HuH-7 (cell line): ENCODE measurements at regions not wholly inside any gene's neighbourhood (a gene's known extent, or its start where the extent isn't known, plus 50 kb on each side); places are given as distances from the start of the nearest gene placed in this dataset.

Source experiments
- DNase-seq: peaks from one replicate; pipeline ENCODE4 v3.0.0; 2011; ENCODE audit warnings: low spot score

DNA sequence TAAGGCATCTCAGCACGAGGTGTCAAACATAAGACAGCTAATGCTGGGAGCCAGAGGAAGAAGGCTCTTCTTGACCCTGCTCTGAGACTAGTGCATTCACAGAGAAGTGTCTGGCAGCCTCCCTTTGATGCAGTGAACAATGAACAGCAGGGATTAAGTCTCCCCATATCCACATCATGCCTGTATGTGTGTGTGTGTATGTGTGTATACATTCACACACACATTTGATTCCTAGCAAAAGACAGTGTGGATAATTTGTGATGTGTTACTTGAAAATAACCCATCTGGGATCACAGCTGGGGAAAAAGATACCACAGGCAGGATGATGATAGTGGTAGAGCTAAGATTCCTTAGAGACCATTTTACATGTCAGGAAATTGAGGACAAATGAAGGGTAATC is 485.9 kb upstream of the GOT2 start:
- DNase-seq, result no peak

DNA sequence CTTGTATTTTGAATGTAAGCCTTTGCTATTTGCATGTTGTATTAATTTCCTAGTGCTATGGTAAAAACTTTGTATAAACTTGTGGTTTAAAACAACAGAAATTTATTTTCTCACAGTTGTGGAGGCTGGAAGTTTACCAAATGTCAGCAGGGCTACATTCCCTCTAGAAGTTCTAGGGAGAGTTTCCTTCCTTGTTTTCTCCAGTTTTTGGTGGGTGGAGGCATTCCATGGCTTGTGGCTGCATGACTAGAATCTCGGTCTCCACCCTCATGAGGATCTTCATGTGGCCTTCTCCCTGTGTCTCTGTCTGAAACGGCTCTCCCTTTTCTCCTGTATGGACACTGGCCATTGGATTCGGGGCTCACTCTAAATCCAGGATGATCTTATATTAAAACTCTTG is 482.2 kb upstream of the GOT2 start:
- DNase-seq, result no peak

GRCh38 chr16:59214455-59214854 is 480.3 kb upstream of the GOT2 start:
- DNase-seq, result no peak

DNA sequence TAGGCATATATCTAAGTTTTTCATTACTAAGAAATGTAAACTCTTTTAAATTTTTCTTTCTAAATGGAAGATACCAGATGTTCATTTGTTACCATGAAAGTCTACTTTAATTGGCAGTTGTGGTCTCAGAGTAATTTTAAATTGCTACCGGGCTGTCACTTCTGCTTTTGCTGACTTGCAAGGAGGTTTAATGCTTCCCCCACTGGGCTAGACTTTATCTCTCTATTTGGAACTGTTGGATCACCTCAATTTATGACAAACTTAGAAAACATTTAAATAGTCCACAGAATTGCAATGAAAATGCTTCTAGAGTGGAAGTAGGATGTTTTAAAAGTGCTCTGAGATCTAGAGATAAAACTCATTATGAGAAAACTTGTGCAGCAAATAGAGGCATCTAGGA is 479.8 kb upstream of the GOT2 start:
- DNase-seq, result no peak

GRCh38 chr16:59212492-59213024 is 478.4 kb upstream of the GOT2 start:
- DNase-seq, result no peak

DNA sequence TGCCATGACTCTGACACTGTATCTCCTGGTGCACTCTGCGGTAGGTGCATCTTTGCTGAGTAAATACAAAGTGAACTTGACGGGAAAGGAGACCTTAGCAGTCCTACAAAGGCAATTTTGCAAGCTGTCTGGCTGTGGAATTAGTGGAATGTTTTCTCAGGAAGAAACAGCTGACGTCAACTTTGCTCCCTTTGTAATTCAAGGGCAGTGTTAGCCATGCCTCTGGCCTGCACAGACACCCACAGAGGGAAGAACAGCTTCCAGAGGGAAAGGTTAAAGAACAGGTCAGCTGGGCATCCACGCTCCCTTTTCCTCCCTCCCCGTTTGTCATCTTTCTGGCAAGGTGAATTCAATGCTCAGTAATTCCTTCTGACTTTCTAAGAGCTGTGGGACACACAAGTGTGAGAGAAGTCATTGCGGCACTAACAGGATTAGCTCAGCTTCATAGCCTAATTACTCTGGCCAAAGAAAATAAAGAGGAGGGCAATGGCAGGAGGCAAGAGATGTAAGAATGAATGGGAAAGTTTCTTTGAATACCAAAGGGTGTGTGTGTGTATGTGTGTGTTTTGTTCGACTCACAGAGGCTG is 476.9 kb upstream of the GOT2 start:
- no peak for DNase-seq

- no peak for DNase-seq
Observed at GRCh38 chr16:59205403-59205802, 471.3 kb upstream of the GOT2 start.

- no peak for DNase-seq
Observed at GRCh38 chr16:59204589-59204988, 470.5 kb upstream of the GOT2 start.

DNA sequence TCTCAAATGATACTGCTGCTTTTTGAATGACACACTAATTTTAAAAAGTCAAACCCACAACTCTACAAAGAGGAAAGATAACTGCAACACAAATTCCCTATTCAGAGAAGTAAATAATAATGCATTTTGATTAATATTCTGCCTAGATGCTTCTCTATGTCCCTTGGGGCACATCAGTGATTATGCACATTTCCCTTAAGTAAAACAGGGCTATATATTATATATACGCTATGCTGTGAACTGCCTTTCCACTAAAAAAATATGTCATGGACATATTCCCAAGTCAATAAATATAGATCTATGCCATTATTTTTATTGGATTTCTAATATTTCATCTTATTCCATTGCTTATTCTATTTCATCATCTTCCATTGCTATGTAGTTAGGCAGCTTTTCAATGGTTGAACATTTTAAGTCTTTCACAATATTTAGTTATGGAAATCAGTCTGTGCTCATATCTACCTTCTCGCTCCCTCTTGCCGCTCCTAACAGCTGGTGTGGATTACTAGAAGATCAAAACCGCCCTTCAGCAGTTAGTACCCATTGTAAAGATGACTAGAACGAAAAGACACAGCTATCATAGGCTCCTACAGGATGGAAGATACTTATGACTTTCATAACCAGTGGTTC is 468.2 kb upstream of the GOT2 start:
- DNase-seq, result no peak

- no peak for DNase-seq
Observed at GRCh38 chr16:59201821-59202220, 467.7 kb upstream of the GOT2 start.

DNA sequence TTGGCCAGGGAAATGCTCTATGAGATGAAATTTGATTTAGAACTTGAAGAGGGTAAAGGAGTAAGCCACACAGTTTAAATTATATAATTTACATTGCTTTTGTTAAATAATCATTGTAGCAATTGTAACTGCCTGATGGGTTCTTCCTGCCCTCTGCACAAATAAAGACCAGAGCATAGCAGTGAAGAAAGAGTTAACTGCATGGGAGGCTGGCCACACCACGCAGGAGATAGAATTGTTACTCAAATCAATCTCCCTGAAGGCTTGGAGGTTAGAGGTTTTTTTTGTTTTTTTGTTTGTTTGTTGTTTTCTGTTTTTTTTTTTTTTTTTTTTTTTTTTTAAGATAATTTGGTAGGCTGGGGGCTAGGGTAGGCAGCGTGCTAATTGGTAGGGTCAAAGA is 467.0 kb upstream of the GOT2 start:
- no peak for DNase-seq

- no peak for DNase-seq
Observed at GRCh38 chr16:59198487-59198886, 464.4 kb upstream of the GOT2 start.

GRCh38 chr16:59195242-59195641 is 461.1 kb upstream of the GOT2 start:
- no peak for DNase-seq

DNA sequence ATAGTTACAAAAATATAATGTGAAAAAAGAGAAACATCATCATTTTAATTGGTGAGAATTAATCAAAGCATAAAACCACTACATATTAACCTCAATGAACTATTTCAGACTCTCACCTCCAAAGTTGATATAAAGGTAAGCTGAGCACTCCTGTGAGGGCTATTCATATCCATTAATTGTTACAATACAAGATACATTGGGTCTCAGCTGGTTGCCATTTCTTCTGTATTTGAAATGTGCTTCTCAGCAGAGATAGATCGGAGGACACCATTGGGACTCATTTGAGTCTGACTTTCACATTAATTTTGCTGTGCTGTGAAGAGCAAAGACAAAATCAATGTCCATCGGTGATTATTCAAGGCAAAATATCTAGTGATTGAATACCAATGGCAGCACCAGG is 459.5 kb upstream of the GOT2 start:
- DNase-seq, result no peak

GRCh38 chr16:59192551-59193199 is 458.6 kb upstream of the GOT2 start:
- peak; percentile 15 for DNase-seq

DNA sequence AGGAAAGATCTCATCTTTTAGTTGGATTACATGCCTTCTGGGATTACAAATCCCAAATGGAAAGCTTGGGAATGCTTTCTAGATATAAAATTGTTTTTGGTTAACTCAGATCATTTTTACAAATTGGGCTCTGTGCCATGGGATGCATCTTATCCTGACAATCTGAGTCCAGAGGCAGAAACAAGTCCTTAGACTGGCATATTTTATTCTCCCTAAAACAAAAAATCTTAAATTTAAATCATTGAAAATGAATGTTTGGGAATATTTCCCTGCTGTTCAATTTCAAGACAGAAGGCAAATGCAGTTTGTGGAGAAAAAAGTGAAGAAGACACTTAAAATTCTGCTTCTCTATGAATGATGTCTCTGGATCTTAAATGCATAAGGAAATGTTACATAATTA is 456.6 kb upstream of the GOT2 start:
- no peak for DNase-seq

GRCh38 chr16:59188029-59188428 is 453.9 kb upstream of the GOT2 start:
- DNase-seq, result no peak

DNA sequence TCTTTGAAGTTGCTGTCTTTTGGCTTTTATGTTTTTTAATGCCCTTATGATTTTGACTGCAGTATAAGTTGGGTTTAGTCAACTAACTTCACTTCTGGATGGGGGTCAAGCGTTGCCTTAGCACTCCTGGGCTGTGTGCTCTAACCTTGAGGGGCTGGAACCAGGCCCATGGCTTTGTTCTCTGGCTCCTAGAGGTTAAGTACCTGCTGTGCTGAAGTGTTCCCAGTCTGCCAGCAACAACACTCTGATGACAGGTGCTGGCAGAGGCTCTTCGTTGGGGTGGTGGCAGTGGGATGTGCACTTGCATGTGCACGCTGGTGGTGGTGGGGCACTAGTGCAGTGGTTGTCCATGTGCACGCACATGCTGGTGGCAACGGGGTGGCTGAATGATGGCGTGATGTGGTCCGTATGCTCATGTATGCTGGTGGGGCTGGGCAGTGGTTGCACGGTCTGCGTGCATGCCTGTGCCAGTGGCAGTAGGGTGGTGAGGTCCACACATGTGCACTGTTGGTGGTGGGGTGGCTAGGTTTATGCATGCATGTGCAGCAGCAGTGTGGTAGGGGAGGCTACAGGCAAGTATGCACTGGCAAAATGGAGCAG is 447.8 kb upstream of the GOT2 start:
- no peak for DNase-seq

DNA sequence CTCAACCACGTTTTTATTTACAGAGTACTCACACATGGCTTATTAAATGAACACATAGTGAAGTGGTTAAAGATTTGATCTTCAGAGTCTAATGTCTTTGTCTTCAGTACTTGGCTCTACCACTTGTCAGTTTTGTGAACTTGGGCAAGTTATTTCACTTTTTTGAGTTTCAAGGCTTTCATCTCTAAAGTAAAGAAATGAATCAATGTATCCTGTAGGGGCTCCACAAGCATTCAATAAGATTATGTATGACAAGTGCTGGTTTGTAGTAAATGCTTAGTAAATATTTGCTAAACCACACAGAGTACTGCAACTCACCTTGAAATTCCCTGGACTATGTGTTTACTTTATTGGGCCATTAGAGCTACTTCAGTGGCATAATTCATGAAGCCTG is 446.0 kb upstream of the GOT2 start:
- no peak for DNase-seq

- DNase-seq, result no peak
Observed at GRCh38 chr16:59179446-59180082, 445.4 kb upstream of the GOT2 start.

- DNase-seq, result no peak
Observed at GRCh38 chr16:59173408-59173831, 439.3 kb upstream of the GOT2 start.

DNA sequence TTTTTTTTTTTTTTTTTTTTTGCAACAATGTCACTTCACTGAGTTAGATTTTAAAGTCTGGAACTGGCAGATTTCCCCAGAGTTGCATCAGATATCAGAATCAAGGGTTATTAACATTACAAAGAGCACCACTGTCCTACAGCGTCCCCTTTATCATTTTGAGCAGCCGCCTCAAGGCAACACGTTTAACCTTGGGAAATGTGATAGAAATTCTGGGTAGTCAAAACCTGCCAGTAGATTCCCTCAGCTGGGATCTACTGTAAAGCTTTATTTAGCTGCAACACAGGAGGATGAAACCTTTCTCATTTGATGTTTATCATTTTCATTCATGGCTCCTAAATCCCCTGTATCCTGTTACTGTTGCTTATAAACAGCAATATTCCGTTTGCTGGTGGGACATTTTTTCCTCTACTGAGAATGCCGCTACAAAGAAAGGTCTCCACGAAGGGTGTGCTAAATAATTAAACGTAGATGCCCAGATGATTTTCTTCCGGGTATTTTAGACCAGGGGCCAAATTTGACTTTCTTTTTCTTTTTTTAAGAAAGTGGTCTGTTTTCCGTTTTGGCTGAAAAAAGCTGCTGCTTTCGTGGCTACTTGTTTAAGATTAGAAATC is 436.1 kb upstream of the GOT2 start:
- no peak for DNase-seq
